MM.1S (cell line): ENCODE measurements at regions not wholly inside any gene's neighbourhood (a gene's known extent, or its start where the extent isn't known, plus 50 kb on each side); places are given as distances from the start of the nearest gene placed in this dataset.

Source experiments
- EZH2 ChIP-seq: fragments of 300-600 bp; sonication (generic); optimal IDR thresholded peaks from 2 replicates; pipeline ENCODE3; 2017; ENCODE audit warnings: low read depth, mild to moderate bottlenecking, antibody characterized with exemption, low read length, mixed read lengths
- EZH2phosphoT487 ChIP-seq: fragments of 300-600 bp; sonication (generic); IDR thresholded peaks from 2 replicates; pipeline ENCODE4 v1.6.1; 2018; ENCODE audit warnings: antibody characterized with exemption, low read length
- TF ChIP-seq, protein P1 (sequence below): fragments of 300-600 bp; sonication (generic); IDR thresholded peaks from 2 replicates; pipeline ENCODE4 v1.5.1; 2016; ENCODE audit warnings: antibody characterized with exemption, low read length, mixed read lengths

DNA sequence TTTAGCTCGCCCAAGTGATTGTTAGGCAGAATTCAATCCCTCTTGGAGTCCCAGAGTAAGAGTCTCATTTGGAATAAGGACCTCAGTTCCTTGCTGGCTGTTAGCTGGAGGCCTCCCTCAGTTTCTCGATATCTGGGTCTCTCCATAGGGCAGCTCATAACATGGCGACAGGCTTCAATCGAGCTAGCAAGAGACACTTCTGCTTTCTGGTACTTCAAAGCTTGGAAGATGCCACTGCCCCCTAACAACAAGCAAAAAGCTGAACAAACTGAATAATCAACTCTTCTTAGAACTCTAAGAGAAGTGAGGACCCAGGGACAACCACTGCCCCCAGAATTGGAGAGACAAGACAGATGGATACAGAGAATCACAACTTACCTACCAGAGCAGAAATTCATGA, 86.2 kb downstream of the TEX35 start:
- TF ChIP-seq, protein P1, sequence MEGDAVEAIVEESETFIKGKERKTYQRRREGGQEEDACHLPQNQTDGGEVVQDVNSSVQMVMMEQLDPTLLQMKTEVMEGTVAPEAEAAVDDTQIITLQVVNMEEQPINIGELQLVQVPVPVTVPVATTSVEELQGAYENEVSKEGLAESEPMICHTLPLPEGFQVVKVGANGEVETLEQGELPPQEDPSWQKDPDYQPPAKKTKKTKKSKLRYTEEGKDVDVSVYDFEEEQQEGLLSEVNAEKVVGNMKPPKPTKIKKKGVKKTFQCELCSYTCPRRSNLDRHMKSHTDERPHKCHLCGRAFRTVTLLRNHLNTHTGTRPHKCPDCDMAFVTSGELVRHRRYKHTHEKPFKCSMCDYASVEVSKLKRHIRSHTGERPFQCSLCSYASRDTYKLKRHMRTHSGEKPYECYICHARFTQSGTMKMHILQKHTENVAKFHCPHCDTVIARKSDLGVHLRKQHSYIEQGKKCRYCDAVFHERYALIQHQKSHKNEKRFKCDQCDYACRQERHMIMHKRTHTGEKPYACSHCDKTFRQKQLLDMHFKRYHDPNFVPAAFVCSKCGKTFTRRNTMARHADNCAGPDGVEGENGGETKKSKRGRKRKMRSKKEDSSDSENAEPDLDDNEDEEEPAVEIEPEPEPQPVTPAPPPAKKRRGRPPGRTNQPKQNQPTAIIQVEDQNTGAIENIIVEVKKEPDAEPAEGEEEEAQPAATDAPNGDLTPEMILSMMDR = no peak
- TF ChIP-seq EZH2 (no peak), EZH2phosphoT487 (no peak)
